Kidney (tissue), 13 donors: ENCODE measurements at regions not wholly inside any gene's neighbourhood (a gene's known extent, or its start where the extent isn't known, plus 50 kb on each side); places are given as distances from the start of the nearest gene placed in this dataset.
A peak's percentile ranks its signal among the peaks of the same experiment; 100 is the strongest.

Experiments used
- DNase-seq, 5 donors: peaks; one replicate each; pipeline ENCODE4 v3.0.0-alpha.2; 2013 to 2020
- FAIRE-seq: peaks from 2 replicates; lab custom pipeline; 2012; peaks lifted over from hg19 to GRCh38; lab: Jason Lieb, UNC
- H3K27ac ChIP-seq, 2 donors: one replicate each; pipeline ENCODE4 v1.7.0; 2013; ENCODE audit warnings: low read depth in 2 of 2, low read length in 2 of 2, inconsistent platforms in 1 of 2
- H3K27me3 ChIP-seq: one replicate; pipeline ENCODE4 v1.7.1; 2013; ENCODE audit warnings: low read length, inconsistent platforms; ENCODE audit not compliant: control insufficient read depth, insufficient read depth
- H3K36me3 ChIP-seq, 3 donors: one replicate each; pipeline versions ENCODE4 v1.7.0 to v1.7.1; 2013; ENCODE audit warnings: low read length in 3 of 3, control low read depth in 1 of 3, inconsistent platforms in 1 of 3; ENCODE audit not compliant: insufficient read depth in 3 of 3, control insufficient read depth in 2 of 3
- H3K4me1 ChIP-seq, 3 donors: one replicate each; pipeline versions ENCODE4 v1.7.0 to v1.7.1; 2013; ENCODE audit warnings: low read length in 3 of 3, inconsistent platforms in 1 of 3, low read depth in 1 of 3; ENCODE audit not compliant: control insufficient read depth in 2 of 3, insufficient read depth in 2 of 3
- H3K4me3 ChIP-seq, 3 donors: one replicate each; pipeline versions ENCODE4 v1.7.0 to v1.8.1; 2013; ENCODE audit warnings: low read length in 3 of 3, control low read depth in 1 of 3, inconsistent platforms in 1 of 3
- H3K9ac ChIP-seq, 3 donors: one replicate each; pipeline versions ENCODE4 v1.7.0 to v1.7.1; 2013; ENCODE audit warnings: low read length in 3 of 3, control low read depth in 1 of 3, inconsistent platforms in 1 of 3
- H3K9me3 ChIP-seq, 3 donors: one replicate each; pipeline versions ENCODE4 v1.7.0 to v1.7.1; 2013; ENCODE audit warnings: low read length in 3 of 3, control low read depth in 1 of 3, inconsistent platforms in 1 of 3; ENCODE audit not compliant: control insufficient read depth in 2 of 3, insufficient read depth in 1 of 3
- intact Hi-C: fragments of 100-400 bp; cut with DNase I; formaldehyde crosslinking; loops from one replicate; pipeline ENCODE4 v1.11.1; 2022
- TF ChIP-seq, protein P1 (sequence below): IDR thresholded peaks from 3 replicates; pipeline ENCODE4 v1.5.1; 2012; ENCODE audit warnings: mild to moderate bottlenecking, moderate library complexity, borderline replicate concordance; ENCODE audit not compliant: insufficient read depth; ENCODE audit errors: extremely low read depth
- donor health status: control.
- donor health status: control.
- donor health status: control.
- donor health status: control.
- donor health status: control.
- donor health status: DM: yes; HTN: yes; CAD: no.
- donor health status: Normal renal cell carcinoma (clear cell type).

DNA sequence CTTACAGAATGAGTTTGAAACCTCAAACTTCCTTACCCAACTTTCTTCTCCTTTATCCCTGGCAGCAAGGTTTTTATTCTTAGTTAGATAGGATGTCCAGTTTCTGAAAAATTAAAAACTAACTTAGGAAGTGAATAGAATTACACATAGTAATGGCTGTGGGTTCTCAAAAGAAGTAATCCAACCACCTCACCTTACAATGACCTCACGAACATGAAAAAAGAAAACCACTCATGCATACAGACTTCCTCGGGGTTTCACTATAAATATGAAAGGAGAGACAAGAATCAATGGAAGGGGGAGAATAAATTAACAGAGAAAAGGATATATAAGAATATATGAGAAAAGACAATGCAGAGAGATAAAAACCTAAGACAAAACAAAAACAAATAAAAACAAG is 1044.3 kb upstream of the KLHL29 start:
- intact Hi-C loops, result no loop called here
- no peaks in the 10 kb centered on the region for H3K4me1 ChIP-seq
- FAIRE-seq, result no peak

DNA sequence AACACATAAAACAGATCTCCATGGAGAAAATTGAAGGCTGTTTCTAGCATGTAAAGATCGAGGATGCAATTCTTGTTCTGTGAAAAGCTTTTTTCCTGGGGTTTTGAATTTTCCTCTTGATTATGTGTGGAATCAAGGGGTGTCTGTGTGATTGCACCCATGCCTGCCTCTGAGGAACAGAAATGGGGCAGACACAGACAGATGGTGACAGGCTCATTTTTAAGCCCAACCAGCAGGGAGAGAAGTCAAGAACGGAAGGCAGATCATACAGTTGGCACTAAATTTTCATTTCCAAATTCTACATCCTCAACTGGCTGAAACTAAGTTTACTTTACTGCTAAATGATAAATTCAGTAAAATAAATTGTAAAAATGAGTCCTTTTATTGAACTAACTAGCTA is 1037.7 kb upstream of the KLHL29 start:
- no peaks in the 10 kb centered on the region for H3K27me3 ChIP-seq
- H3K4me1 ChIP-seq, result no peaks in the 10 kb centered on the region
- FAIRE-seq, result no peak
- H3K9ac ChIP-seq, result no peak overlapping the region
- H3K9me3 ChIP-seq, result no peaks in the 10 kb centered on the region
- TF ChIP-seq, protein P1, sequence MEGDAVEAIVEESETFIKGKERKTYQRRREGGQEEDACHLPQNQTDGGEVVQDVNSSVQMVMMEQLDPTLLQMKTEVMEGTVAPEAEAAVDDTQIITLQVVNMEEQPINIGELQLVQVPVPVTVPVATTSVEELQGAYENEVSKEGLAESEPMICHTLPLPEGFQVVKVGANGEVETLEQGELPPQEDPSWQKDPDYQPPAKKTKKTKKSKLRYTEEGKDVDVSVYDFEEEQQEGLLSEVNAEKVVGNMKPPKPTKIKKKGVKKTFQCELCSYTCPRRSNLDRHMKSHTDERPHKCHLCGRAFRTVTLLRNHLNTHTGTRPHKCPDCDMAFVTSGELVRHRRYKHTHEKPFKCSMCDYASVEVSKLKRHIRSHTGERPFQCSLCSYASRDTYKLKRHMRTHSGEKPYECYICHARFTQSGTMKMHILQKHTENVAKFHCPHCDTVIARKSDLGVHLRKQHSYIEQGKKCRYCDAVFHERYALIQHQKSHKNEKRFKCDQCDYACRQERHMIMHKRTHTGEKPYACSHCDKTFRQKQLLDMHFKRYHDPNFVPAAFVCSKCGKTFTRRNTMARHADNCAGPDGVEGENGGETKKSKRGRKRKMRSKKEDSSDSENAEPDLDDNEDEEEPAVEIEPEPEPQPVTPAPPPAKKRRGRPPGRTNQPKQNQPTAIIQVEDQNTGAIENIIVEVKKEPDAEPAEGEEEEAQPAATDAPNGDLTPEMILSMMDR, result no peak
- no peak for DNase-seq
- H3K36me3 ChIP-seq, result no peaks in the 10 kb centered on the region
- intact Hi-C loops, result no loop called here
- no peak overlapping the region for H3K27ac ChIP-seq
- H3K4me3 ChIP-seq, result no peak overlapping the region

More for the DNA sequence above, 1044.3 kb upstream of the KLHL29 start:
- H3K4me3 ChIP-seq, result no peak overlapping the region
- H3K9me3 ChIP-seq, result no peaks in the 10 kb centered on the region
- TF ChIP-seq, protein P1, result no peak
- H3K9ac ChIP-seq, result no peak overlapping the region
- H3K36me3 ChIP-seq, result no peaks in the 10 kb centered on the region
- H3K27me3 ChIP-seq, result no peaks in the 10 kb centered on the region
- DNase-seq, result peak in 2 of 5 donors; percentile 65 to 76
- no peak overlapping the region for H3K27ac ChIP-seq

DNA sequence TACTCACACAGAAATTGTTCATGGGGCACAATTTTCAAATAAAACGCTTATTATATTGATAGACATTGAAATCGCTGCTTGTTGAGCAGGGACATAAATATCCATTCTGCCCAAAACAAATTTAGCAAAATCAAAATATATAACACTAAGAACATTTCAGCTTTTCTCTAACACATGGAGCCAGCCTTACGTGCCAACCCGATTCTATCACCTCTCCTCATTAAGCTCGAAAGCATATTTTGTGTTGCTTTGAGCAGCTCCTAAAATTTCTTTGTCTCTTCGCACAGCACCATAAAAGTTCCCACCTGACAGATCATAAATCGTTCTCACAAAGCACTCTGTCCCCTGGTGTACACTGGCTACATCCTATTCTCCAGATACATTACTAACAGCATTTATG is 1034.4 kb upstream of the KLHL29 start:
- Histone ChIP-seq H3K9ac (no peak overlapping the region), H3K36me3 (no peaks in the 10 kb centered on the region), H3K9me3 (no peaks in the 10 kb centered on the region), H3K4me3 (no peak overlapping the region), H3K27me3 (no peaks in the 10 kb centered on the region), H3K27ac (no peak overlapping the region), H3K4me1 (no peaks in the 10 kb centered on the region)
- FAIRE-seq (no peak), DNase-seq (peak in 1 of 5 donors; percentile 21)
- TF ChIP-seq, protein P1, result no peak
- intact Hi-C loops, result no loop called here

DNA sequence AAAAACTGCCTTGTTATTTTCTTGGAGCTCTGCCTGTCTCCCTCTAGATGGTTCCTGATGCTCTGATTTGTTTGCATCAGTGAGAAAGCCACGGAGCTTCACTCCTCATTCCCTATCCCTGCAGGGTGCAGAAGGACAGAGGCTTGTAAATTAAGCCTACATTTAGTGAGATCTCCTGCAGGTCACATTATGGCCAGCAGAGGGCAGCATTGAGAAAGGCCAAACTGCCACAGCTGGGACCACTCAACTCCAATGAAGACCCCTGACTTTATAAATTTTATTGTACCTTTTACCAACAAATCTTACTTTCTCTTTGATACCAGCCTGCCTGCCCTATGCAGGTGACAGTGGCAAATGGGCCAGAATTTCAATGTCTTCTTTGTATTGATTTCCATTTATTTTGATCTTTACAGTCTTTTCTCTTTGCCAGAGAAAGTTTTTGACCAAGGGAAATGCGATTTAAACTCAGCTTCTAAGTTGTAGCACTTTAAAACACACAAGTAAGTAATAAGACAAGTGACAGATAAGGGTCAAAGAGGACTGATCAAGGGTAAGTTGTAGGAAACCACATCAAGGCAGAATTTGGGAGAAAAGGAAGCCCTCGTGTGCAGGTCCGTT is 1029.1 kb upstream of the KLHL29 start:
- Histone ChIP-seq H3K27ac (no peak overlapping the region), H3K4me1 (no peaks in the 10 kb centered on the region), H3K36me3 (no peaks in the 10 kb centered on the region), H3K27me3 (no peaks in the 10 kb centered on the region), H3K9me3 (no peaks in the 10 kb centered on the region), H3K4me3 (no peak overlapping the region), H3K9ac (no peak overlapping the region)
- TF ChIP-seq, protein P1, result peak; percentile 82
- FAIRE-seq (no peak), DNase-seq (peak; percentile 52 to 75 (median 68))
- intact Hi-C loops, result no loop called here
